MG63 (cell line): ENCODE measurements at regions not wholly inside any gene's neighbourhood (a gene's known extent, or its start where the extent isn't known, plus 50 kb on each side); places are given as distances from the start of the nearest gene placed in this dataset.

ENCODE experiments used
- DNase-seq: peaks from one replicate; pipeline ENCODE4 v3.0.0-alpha.2; 2020
- H3K27me3 ChIP-seq: fragments of 250-450 bp; sonication (Bioruptor Pico); 2 replicates; pipeline ENCODE4 v1.5.1; 2020; ENCODE audit warnings: mild to moderate bottlenecking, moderate library complexity
- H3K36me3 ChIP-seq: fragments of 250-450 bp; sonication (Bioruptor Pico); 2 replicates; pipeline ENCODE4 v1.5.1; 2020; ENCODE audit warnings: mild to moderate bottlenecking, moderate library complexity
- H3K4me3 ChIP-seq: fragments of 250-450 bp; sonication (Bioruptor Pico); 2 replicates; pipeline ENCODE4 v1.5.1; 2020; ENCODE audit warnings: mild to moderate bottlenecking, moderate library complexity
- H3K9me3 ChIP-seq: fragments of 250-450 bp; sonication (Bioruptor Pico); 2 replicates; pipeline ENCODE4 v1.5.1; 2020; ENCODE audit warnings: mild to moderate bottlenecking, moderate library complexity

DNA sequence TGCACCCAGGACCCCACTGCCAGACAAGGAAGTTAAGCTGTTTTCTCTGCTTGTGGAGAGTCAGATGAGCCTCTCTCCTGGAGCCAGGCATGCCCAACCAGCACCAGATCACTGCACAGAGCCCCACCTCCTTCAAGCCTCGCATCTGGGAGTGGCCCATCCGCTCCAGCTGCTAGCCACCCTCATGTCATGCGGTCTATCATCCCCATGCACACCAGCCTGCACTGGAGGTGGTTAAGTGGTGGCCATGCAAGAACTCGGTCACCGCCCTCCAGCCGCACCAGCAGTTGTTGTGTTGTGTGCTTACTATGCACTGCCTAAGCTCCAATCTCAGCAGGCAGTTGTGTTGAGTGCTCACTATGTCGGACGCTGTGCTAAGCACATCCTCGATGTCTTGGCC is 177.9 kb upstream of the SLC14A2 start:
- Histone ChIP-seq H3K4me3 (no peak overlapping the region), H3K9me3 (no peaks in the 10 kb centered on the region), H3K27me3 (no peaks in the 10 kb centered on the region), H3K36me3 (no peaks in the 10 kb centered on the region)
- DNase-seq = no peak

DNA sequence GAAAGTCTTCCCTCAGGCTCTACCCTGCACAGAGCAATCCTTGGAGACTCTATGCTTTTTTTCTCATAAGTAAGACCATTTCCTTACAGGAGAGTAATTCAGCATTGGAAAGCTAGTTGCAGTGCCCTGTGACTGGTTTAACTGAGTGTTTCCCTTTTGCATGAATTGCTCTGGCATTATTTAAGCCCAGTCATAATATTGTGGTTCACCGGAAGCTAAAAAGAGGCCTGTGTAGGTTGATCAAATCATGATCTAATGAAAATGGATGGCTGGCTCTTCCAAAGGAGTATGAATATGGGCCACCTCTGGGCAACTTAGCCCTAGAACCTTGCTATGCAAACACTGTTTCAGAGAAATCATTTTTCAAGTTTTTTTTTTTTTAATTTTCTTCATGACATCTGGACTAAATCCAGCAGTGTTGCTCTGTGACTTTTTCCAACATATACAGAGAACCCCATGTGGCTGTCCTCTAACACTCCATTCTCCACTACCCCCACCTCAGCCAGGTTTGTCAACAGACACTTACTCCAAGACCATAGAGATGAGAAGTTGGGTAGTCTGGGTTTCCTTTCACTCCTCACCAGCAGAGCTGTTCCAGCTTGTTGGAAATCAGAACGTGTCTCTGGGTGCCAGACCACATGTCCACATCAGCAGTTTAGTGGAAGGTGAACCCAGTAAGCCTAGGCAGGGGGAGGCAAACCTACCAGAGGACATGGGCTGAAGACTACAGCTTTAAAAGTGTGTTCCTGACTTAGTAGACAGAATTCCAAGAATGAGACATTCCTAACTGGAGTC is 175.2 kb upstream of the SLC14A2 start:
- Histone ChIP-seq H3K4me3 (no peak overlapping the region), H3K9me3 (no peaks in the 10 kb centered on the region)
- DNase-seq = no peak

DNA sequence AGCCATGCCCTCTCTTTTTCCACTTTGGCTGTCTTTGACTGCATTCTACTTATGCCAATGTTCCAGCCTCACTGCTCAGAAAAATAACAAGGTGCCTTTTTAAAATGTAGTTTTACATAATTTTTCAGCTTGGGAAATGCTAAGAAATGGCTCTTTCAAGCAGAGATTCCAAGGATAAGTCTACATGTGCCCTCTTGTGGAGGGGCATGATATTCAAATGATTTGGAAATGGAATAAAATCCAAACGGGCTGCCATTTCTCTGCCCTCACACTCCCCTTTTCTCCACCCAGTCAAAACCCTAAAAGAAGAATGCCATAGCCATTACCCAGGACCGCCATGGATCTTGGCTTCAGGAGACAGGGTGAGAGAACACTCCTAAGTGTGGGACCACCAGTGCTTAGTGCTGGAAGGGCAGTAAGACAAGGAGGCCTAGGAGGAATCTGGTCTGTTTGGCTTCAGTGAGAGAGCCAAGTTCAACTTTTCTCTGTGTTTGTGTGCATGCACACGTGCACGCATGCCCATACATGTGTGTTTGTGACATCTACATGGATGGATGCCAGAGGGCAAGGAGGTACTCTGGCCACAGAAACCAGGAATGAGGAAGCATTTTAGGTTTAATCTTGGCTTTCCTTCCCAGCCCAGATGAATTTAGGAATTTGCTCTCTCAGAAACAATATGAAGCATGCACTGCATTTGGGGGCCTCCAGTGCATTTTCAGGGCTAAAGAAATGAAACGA is 174.0 kb upstream of the SLC14A2 start:
- no peaks in the 10 kb centered on the region for H3K36me3 ChIP-seq
- no peaks in the 10 kb centered on the region for H3K9me3 ChIP-seq
- DNase-seq = no peak
- H3K27me3 ChIP-seq = no peaks in the 10 kb centered on the region
- H3K4me3 ChIP-seq = no peak overlapping the region

More for the DNA sequence above, 175.2 kb upstream of the SLC14A2 start:
- Histone ChIP-seq H3K36me3 (no peaks in the 10 kb centered on the region), H3K27me3 (no peaks in the 10 kb centered on the region)

DNA sequence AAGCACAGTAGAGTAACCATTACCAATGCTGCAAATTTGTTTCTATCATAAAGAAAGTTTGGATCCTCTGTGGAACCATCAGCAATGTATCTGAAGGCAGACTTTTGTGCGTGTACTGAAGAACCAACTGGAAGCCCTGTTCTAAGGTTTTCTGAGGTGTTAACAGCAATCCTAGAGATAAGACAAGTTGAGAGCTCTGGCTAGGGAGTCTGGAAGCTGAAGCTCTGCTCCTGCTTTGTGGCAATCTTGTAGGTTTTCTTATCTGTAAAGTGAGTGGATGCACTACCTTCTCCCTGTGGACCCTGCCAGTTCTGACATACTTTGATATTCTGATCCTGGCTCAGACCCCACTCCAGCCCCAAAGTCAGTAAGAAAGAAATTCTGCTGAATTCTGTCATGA is 171.2 kb upstream of the SLC14A2 start:
- Histone ChIP-seq H3K9me3 (no peaks in the 10 kb centered on the region), H3K4me3 (no peak overlapping the region), H3K36me3 (no peaks in the 10 kb centered on the region), H3K27me3 (no peaks in the 10 kb centered on the region)
- no peak for DNase-seq

DNA sequence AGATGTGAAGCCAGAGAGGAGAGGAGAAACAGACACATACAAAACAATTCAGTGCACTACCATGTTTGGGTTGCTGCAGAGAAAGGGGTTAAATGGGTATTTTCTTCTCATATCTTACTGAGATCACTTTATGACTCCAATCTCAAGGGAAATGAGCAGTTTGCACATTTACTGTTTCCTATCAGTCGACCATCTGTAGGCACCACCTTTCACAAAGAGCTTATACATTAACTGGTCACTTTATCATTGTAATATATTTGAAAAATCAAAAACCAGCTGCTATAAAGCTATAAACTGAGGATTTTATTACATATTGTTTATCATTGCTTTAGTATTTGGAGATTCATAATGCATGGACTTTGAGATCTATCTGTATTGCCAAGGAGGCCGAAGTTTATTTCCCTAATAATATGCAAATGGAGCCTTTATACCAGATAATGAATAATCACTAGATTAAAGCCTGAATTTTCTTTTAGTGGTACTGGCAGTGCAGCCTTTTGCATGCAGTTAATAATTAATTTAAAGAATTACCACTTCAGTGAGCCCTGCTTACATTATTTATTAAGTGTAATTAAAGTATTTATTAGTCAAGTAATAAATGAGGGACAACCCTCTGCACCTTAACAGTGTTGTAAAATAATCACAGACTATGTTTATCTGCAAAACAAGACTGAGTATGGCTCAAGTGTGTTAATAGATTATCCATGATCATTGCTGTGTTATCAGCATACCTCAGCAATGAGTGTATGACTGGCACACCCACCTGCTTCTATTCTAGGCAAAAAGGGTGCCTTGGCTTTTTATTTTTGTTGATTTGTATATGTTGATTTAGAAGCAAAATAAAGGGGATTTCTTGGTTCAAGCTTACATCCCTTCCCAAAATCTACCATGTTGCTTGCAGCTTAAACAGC is 167.7 kb upstream of the SLC14A2 start:
- Histone ChIP-seq H3K9me3 (no peaks in the 10 kb centered on the region), H3K27me3 (no peaks in the 10 kb centered on the region), H3K36me3 (no peaks in the 10 kb centered on the region), H3K4me3 (no peak overlapping the region)
- no peak for DNase-seq

DNA sequence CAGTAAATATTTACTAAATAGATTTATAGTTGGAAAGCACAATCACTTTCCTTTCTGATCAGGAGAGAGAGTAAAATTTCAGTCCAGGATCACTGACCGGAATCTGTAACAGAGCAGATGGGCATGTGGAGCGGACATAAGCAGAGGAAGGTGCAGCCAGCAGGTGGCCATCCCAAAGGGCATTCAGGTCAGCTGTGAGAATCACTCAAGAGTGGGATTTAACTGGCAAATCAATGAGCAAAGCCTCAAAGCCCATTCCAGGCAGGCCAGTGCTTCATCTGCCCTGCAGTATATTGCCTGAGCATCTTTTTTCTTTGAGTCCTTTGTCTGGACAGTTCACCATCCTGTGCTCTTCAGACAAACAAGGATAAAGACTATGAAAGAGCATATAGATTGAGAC is 166.4 kb upstream of the SLC14A2 start:
- no peak for DNase-seq
- no peaks in the 10 kb centered on the region for H3K27me3 ChIP-seq
- no peaks in the 10 kb centered on the region for H3K36me3 ChIP-seq
- H3K9me3 ChIP-seq = no peaks in the 10 kb centered on the region
- H3K4me3 ChIP-seq = no peak overlapping the region

DNA sequence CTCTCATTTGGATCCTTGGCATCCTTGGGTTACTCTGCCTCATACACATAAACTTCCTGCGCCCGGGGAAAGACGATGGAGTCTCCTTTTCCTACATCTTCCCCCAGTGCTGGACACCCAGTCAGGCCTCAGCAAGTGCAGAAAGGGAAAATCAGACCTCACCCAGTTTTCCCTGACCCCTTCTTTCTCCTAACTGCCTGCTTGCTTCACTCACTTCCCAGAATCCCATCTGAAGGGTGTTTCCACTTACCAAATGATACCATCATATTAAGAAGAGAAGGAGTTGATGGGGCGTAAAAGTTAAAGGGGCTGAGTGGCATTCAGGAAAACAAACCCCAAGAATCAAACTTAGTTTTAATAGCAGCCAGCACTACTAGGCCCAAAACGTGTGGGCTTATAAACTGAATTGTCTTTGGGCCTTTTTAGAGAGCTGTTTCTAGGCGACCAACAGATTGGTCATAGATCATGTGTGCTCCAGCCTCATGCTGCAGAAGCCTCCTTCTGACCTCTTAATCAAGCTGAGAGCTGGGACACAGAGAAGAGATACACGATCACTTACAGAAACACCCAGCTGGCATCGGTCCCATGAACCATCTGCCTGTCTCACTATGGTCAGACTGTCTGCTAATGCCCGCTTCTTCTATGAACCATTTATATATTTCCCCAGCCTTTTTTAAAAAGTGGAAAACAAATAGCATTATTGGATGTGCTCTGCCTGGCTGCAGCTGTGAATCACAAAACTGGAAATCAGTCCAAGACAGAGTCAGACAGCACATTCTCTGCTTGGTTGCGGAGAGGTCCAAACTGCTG is 165.7 kb upstream of the SLC14A2 start:
- peak; percentile 43 for DNase-seq
- Histone ChIP-seq H3K9me3 (no peaks in the 10 kb centered on the region), H3K4me3 (no peak overlapping the region), H3K27me3 (no peaks in the 10 kb centered on the region), H3K36me3 (no peaks in the 10 kb centered on the region)

DNA sequence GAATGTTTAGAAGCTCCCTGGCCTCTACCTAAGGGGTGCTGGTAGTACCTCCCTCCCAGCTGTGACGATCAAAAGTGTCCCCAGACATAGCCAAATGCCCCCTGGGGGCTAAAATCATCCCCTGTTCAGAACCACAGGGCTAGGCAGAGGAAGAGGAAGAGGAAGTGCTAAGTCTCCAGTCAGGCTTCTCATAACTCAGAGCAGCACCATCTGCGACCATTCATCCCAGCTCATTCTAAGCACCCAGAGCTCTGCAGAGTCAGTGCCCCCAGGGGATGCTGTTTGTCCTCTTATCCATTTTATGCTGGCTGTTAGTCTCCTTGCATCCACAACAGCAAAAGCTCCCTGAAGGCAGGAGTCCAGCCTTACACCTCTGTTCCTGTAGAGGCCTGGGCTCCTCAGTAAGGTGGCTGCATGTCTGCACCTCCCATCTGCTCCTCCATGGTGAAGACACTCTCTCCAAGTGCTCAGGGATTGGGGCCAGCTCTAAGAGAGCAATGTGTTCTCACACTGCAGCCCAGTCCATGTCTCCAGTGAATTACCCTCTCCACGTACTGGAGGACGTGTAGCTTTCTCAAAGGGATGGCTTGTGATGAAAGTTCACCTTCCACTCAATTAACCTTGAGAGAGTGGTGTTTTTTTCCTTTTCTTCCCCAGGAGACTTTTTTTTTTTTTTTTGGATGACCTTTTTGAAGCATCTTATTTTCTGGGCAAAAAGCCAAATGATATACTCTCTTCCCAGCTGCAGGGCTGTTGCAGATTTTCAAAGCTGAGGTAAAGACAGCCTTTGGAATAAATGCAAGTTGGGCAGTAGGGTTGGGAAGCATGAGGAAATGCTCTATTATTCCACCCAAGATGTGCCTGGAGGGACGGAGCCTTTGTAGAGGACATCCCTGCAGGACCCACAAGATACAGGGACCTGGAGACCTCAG is 158.9 kb upstream of the SLC14A2 start:
- Histone ChIP-seq H3K9me3 (no peaks in the 10 kb centered on the region), H3K36me3 (no peaks in the 10 kb centered on the region), H3K4me3 (no peak overlapping the region), H3K27me3 (no peaks in the 10 kb centered on the region)
- no peak for DNase-seq

DNA sequence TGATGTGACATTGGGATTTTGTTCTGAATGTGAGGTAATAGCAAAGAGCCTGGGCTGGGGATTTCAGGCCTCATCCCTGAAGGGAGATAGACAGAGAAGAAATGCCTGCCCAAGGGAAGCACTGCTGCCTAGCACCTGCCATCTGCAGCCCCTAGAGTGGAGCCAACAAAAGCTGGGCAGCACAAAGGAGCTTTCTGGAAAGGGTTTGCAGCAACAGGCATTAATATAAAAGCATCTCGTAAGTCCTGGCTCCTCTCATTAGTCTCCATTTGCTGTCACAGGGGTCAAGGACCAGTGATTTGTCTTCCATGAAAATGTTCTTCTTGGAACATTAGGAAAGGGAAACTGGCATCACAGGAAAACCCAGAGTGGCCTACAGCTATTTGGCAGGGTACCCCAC is 157.2 kb upstream of the SLC14A2 start:
- Histone ChIP-seq H3K36me3 (no peaks in the 10 kb centered on the region), H3K9me3 (no peaks in the 10 kb centered on the region), H3K27me3 (no peaks in the 10 kb centered on the region), H3K4me3 (no peak overlapping the region)
- DNase-seq = no peak

DNA sequence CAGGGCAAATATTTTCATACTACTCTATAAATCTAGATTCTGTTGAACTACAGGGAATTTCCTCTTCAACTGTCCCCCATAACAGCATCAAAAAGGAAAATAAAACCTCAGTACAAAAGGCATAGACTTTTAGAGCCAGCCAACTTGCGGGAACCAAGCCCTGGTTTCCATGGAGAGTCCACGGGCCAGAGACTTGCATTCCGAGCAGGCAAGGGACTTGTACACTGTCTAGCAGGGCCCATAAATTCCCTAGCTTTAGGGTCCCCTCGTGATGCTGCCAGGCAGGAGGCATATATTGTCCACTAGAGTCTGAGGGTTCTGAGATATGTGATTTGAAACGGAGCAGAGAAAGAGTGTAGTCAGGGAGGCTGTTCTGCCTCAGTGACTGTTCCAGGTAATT is 153.1 kb upstream of the SLC14A2 start:
- DNase-seq = no peak
- Histone ChIP-seq H3K9me3 (no peaks in the 10 kb centered on the region), H3K27me3 (no peaks in the 10 kb centered on the region), H3K36me3 (no peaks in the 10 kb centered on the region), H3K4me3 (no peak overlapping the region)

DNA sequence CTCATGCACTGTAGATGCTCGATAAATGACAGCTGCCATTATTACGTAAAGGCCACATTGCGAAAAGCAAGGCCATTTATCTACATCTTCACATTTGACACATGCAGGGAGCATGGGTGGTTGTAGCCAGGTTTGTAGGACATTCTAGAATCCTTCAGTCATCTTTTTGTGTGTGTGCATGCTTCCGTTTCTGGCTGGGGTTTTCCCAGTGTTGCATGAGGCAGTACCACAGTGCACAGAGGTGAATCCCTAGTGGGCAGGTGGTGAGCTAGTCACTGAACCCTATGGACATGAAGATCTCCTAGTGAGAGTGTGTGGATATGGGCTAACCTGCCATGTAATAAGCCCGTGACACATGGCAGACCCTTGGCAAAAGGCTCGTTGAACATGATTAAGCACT is 151.8 kb upstream of the SLC14A2 start:
- H3K36me3 ChIP-seq = no peaks in the 10 kb centered on the region
- no peak for DNase-seq
- no peaks in the 10 kb centered on the region for H3K27me3 ChIP-seq
- H3K4me3 ChIP-seq = no peak overlapping the region
- no peaks in the 10 kb centered on the region for H3K9me3 ChIP-seq

DNA sequence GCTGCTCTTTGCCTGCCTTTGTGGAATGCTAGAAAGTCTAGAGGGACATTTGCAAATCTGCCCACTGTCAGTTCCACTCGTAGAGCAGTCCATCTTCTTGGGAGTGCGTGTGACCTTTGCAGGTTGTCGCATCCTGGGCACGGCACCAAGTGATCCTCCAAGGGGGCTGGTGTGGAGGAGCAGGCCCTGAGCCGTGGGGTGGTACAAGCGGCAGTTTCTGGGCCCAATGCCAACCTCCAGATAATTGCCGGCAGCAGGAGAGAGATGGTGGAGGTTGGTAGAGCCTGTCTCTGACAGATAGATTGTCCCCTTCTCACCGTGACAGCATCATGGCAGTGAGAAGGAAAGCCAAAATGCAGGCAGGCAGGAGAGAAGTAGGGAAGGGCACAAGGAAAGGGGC is 150.7 kb upstream of the SLC14A2 start:
- DNase-seq = no peak
- Histone ChIP-seq H3K36me3 (no peaks in the 10 kb centered on the region), H3K4me3 (no peak overlapping the region), H3K27me3 (no peaks in the 10 kb centered on the region), H3K9me3 (no peaks in the 10 kb centered on the region)

DNA sequence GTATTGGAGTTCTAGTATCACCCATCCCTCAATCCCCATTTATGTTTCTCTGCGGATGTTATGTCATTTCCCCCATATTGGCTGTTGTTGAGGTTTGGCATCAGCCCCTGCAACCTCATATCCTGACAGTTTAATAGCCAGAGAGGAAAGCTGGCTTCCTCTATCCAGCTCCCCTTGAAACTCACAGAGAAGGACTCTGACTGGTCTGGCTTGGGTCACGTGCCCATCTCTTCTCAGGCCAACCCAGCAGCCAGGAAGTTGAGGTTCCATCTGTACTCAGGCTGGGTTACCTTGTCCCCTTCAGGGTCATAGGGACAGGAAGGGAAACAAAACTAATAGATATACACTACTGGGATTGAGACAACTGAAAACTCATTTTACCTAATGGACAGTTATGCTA is 148.0 kb upstream of the SLC14A2 start:
- peak; percentile 6 for DNase-seq
- Histone ChIP-seq H3K27me3 (no peaks in the 10 kb centered on the region), H3K9me3 (no peaks in the 10 kb centered on the region), H3K36me3 (no peaks in the 10 kb centered on the region), H3K4me3 (no peak overlapping the region)

DNA sequence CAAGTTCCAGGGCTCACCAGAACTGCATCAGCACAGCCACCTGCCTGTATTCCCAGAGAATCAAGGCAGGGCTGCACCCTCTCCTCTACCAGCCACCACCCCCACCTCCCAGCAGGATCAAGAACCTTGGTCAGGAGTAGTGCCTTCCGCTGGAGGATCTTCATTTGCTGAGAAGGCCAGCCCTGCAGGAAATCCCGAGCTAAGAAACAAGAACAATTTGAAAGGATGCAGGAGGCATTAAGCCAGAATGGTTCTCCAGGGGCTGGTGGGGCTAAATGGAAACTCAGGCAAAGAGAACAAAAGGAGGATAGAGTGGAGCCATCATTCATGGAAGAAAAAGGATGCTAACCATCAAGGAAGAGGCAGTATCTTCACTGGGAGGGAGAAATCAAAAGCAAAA is 147.3 kb upstream of the SLC14A2 start:
- H3K9me3 ChIP-seq = no peaks in the 10 kb centered on the region
- no peaks in the 10 kb centered on the region for H3K27me3 ChIP-seq
- DNase-seq = no peak
- H3K4me3 ChIP-seq = no peak overlapping the region
- H3K36me3 ChIP-seq = no peaks in the 10 kb centered on the region

DNA sequence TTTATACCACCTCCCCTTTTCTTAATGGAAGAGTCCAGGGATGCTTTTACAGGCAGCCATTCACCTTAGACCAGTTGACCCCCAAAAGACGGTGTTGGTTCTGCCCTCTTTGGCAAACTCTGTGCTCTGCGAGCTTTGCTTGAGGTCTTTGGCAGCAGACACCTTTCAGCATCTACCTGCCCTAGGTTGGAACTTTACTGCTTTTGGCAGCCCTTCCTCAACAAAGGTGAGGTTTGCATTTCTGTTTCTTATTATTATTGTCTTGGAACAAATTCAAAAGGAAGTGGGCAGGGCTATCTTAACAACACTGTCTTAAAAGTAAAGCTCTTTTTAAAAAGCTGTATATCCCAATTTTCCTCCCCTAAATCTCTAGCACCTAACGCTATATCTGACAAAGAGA is 136.4 kb upstream of the SLC14A2 start:
- no peaks in the 10 kb centered on the region for H3K27me3 ChIP-seq
- DNase-seq = no peak
- no peak overlapping the region for H3K4me3 ChIP-seq
- H3K36me3 ChIP-seq = no peaks in the 10 kb centered on the region
- no peaks in the 10 kb centered on the region for H3K9me3 ChIP-seq
